ENCODE measurements at regions not wholly inside any gene's neighbourhood (a gene's known extent, or its start where the extent isn't known, plus 50 kb on each side); places are given as distances from the start of the nearest gene placed in this dataset.

DNA sequence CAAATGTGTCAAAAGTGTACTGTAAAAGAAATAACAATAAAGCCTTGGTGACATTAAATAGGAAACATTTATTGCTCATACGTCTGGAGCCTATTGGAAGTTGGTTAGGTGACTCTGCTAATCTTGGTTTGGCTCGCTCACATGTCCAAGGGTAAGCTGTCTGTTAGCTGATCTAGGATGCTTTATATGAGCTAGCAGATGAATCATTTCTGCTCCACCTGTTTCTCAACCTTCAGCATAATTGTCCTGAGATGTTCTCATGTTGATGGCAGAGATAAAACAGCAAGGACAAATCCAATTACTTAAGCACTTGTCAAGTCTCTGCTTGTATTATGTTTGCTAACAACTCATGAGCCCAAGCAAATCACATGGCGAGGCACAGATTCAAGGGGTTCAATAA lies 56.0 kb upstream of the CD53 start:
- DNase-seq, result no peak

GRCh38 chr1:110811529-110811928 lies 61.4 kb upstream of the CD53 start:
- no peak for DNase-seq

GRCh38 chr1:110800079-110800478 lies 72.9 kb upstream of the CD53 start:
- DNase-seq, result no peak

DNA sequence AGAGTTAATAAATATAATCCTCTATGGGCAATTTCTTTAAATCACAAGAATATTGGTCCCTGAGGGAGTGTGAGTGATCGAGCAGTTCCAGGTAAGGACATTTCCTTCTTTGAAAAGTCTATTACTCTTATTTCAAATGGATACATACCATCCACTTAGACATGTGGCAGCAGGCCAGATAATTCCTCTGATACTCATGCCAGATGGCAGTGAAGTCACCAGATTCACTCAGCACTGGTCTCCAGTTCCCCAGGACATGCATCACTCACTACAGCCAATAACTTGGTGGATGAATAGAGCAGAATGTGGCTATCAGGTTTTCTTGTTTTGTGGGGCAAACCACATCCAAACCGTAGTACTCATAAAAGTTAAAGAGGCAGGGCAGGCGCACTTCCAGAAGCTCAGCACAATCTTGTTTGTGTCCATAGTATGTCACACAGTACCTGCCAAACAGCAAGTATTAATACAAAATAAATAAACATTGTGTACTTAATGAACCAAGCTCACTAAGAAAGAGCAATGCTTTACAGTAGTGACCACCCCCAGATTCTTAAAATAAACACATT lies 74.2 kb upstream of the CD53 start:
- no peak for DNase-seq

DNA sequence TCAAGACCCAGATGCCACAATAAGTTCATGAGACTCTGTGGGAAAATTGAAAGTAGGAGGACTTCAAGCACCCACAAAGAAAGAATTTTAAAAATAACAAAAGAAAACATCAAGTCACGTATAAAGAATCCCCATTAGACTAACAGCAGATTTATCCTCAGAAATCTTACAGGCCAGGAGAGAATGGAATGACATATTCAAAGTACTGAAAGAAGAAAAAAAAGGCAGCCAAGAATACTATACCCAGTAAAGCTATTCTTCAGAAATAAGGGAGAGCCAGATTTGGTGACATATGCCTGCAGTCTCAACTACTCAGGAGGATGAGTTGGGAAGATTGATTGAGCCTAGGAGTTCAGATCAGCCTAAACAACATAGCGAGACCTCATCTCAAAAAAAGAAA lies 84.3 kb upstream of the CD53 start:
- DNase-seq, result no peak

GRCh38 chr1:110787328-110788071 lies 85.4 kb upstream of the CD53 start:
- peak; percentile 21 for DNase-seq

DNA sequence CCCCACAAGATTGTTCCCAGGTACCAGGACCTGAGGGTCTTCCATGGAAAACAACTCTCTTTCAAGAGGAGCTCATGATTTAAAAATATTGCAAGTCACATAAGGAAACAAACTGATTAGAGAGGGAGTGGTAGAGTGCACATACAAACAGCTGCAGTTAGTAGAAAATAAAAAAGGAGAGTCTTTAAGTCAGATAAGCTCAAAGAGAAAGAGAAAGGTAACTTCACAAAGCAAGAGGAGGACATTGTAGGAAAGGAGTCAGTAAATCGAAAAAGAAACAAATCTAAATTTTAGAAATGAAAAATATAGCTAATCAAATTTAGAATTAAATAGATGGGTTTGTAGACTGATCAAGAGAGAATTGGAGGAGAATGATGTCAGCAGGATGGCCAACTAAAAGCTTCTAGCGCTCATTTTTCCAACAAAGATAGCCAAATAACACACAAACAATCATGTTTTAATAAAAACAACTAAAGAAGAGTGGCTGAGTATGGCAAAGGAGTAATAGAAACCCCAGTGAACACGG lies 86.1 kb upstream of the CD53 start:
- no peak for DNase-seq

DNA sequence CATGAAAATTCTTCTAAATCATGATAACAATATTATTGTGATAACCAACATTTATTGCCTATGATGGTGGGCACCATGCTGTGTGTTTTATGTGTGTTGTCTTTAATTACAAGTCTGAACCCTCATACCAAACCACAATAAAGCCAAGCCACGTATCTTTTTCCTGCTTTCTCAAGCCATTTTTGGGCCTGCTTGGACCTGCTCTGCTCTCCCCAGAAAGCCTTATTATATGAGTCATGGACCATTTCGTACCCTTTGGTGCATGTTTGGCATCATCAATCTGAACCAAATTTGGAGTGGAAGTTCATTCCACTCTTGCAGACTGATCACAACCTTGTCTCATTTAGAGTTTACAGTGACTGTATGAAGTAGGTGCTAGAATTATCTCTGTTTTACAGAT lies 87.3 kb upstream of the CD53 start:
- no peak for DNase-seq

DNA sequence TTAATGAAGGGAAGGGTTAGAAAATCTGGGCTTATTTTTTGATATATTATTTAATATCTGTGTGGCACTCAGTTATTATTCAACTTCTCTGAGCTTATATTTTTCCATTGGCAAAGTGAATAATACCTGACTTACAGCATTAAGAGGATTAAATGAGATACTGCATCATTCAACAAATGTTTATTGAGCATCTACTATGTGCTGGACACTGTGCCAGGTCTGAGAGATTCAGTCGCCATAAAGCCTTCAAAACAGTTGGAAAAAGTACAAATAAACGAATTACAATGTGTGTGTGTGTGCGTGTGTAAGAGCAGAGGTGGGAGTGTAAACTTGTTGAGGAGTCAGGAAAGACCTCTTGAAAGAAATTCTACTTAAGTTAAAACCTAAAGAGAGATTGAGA lies 87.9 kb upstream of the CD53 start:
- no peak for DNase-seq

GRCh38 chr1:110783292-110783918 lies 89.5 kb upstream of the CD53 start:
- peak; percentile 51 for DNase-seq

DNA sequence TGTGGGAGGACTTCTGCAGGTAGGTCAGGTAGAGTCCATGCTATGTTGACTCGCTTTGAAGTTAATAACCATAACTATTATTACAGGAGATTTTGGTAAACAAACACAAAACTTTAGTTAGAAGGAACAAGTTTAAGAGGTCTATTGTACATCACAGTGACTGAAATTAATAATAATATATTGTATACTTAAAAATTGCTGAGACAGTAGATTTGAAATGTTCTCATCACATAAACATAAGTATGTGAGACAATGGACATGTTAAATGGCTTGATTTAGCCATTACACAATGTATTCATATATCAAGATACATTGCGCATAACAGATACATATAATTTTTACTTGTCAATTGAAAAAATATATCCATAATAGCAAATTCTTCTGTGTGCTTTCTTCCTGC lies 91.4 kb upstream of the CD53 start:
- no peak for DNase-seq

DNA sequence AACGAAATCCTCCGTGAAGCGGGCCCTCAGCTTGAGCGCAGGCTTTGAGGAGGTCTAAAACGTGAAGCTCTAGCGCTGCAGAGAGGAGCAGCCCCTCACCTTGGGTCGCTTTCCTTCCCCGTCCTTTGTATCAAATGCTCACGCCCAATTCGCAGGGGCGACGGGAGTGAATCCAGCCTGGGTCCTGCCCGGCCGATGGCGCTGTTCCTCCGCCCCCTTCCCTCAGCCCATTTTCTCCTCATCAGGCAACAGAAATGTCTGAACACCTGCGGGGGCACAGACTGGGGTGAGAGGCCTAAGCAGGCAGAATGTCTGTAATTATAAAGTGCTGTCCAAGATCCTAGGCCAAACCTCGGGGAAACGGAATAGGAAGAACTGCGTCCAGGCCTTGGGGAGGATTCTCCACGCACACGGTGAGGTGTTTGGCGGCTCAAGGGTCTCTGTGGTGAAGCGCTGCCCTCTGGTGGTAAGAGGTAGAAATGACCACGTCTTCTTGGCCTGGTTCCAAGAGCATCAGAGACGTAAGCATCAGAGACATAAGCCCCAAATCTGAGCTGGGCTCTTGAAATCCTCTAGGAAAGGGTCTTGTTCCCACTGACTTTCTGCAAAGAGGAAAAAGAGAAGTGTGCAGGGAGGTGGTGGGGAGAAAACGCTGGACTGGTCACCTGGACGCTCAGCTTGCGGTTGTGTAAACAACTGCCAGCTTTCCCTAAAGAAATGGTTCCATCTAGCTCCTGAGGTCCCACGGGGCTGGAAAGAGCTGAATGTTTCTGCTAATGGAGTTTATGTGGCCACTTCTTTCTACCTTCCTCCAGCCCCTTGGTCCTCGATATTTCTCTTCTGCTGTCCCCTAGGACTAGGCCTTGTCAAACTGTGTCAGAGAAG lies 92.1 kb upstream of the CD53 start:
- DNase-seq, result peak; percentile 76

- DNase-seq, result no peak
Observed at GRCh38 chr1:110779636-110780035, 93.3 kb upstream of the CD53 start.

DNA sequence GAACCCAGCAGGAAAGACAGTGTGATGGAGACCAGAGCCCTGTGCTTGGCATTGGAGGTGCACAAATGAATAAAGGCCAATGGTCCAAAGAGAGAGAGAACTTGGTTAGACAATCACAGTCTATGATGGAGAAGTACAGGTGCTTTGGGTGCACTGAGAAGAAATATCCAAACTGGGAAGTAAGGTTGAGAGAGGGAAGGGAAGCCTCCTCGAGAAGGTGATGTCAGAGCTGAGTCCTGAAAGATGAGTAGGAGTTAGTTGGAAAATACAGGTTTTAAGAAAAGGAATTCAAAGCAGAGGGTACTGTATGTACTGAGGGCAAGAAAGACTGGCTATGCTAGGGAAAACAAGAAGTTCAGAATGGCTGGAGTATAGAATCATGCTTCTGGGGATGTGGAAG lies 94.1 kb upstream of the CD53 start:
- DNase-seq, result no peak

- no peak for DNase-seq
Observed at GRCh38 chr1:110777228-110777627, 95.7 kb upstream of the CD53 start.

DNA sequence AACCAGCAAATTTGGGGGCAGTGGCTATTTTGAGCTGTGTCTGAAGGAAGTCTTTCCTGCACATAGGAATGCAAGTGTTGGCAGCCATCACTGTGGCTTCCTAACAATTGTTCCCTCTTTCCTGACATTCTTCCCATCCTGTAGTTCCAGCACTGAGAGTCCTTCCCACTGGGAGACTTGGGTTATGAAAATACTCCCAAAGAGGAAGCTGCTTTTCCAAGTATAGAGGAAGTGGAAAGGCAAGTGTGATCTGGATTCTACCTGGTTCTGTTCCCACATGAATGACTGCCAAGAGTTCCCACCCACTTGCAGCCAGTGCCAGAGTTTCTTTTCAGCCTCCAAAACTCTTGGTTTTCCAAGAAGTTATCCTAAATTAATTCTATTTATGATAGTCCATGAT lies 98.5 kb upstream of the CD53 start:
- DNase-seq, result no peak

DNA sequence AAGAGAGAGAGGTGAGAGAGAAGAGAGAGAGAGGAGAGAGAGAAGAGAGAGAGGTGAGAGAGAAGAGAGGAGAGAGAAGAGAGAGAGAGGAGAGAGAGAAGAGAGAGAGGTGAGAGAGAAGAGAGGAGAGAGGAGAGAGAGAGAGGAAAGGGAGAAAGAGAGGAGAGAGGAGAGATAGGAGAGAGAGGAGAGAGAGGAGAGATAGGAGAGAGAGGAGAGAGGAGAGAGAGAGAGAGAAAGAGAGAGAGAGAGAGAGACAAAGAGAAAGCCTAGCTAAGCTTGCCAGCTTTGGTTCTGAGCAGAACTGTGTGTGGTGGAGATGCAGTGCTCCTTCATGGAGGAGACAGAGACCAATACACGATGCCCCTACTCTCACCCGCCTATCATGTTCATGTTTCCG lies 99.1 kb upstream of the KCNA3 start:
- no peak for DNase-seq

DNA sequence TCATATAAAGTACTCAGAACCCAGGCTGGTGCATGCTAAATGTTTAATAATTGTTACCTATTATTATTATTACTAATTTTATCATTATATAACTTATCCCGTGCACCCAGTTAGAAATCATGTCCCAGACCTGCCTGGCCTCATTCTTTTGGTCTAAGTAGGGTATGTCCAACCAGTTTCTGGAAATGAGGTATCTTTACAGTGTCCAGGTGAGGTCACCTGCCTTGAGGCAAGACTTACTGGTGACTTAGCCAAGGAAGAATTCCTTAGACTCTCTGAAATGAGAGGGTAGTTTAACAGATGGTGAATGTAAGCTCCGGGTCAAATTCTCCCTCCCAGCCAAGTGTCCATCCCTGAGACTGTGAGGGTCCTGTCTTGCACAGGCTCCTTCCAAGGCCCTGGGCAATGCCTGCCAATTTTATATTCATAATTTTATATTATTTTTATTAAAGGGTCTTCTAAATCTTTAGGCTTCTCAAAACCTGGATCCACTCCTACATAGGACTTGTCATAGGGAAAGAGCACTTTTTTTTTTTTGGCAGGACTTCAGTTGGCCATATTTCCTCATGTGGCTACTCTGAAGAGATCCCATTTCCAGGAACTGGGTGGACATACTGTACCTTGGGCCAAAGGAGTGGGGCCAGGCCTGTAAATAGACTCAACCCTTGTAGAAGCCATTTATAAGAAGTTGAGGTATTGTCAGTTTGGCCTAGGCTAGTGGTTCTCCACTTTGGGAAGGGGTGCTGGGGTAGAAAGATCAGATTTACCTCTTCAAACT lies 96.7 kb upstream of the KCNA3 start:
- DNase-seq, result no peak

DNA sequence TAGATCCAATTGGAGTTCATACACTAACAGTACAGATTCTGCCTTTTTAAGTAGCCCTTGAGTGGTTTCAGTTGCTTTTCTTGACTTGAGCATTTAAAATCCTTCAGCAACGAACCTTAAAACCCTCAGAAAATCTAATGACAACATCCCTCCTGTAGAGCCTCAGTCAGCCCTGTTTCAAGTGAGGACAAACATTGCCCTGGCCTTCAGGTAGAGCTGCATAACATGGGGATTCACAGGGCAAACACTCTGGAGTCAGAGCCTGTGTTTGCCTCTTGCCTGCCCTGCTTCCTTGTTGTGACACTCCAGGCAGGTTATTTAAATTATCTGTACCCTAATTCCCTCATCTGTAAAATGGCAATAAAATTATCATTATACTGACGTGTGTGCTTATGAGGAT lies 96.1 kb upstream of the KCNA3 start:
- DNase-seq, result no peak

GRCh38 chr1:110768605-110769004 lies 93.9 kb upstream of the KCNA3 start:
- DNase-seq, result no peak

GRCh38 chr1:110766336-110766647 lies 91.6 kb upstream of the KCNA3 start:
- no peak for DNase-seq

- DNase-seq, result peak; percentile 59
Observed at GRCh38 chr1:110765640-110766335, 91.0 kb upstream of the KCNA3 start.
